ENCODE measurements at regions not wholly inside any gene's neighbourhood (a gene's known extent, or its start where the extent isn't known, plus 50 kb on each side); places are given as distances from the start of the nearest gene placed in this dataset.
"Not testable (repeated sequence)": the region's sequence is repeated elsewhere in the genome, so short reads cannot be mapped to it uniquely, and the experiment has no call there.

DNA sequence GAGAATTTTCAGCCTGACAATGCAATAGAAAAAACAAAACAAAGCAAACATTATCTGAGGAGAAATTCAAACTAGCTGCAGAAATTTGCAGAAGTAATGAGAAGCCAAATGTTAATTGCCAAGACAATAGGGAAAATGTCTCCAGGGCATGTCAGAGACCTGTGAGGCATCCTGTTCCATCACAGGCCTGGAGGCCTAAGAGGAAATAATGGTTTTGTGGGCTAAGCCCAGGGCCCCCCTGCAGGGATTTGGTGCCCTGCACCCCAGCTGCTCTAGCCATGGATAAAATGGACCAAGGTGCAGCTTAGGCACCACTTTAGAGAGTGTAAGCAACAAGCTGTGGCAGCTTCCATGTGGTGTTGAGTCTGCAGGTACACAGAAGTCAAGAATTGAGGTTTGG lies 401.2 kb upstream of the NECTIN3 start:
- no peak for DNase-seq (ENCODE audit: low read depth in 3 of 3)

- DNase-seq (ENCODE audit: low read depth in 3 of 3), result no peak
These were observed 394.1 kb upstream of the NECTIN3 start for GRCh38 chr3:110677506-110677905.

GRCh38 chr3:110679285-110679684 lies 392.3 kb upstream of the NECTIN3 start:
- no peak for DNase-seq (ENCODE audit: low read depth in 3 of 3)

DNA sequence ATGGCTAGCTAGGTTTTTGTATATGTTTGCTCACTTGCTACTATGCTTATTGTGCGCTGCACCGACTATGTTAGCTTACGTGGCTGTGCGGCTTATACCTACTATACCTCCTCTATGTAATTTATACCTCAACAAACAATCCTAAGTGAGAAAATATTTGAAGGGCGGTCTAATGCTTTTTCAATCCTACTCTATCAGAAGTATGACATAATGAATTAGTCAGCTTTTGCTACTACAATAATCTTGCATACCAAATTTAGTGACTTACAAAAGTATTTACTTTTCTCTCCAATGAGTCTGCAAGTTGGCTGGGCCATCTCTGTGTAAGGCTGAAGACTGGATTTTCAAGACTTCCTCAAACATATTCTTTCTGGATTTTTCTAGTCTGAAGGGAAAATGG lies 391.2 kb upstream of the NECTIN3 start:
- DNase-seq (ENCODE audit: low read depth in 3 of 3), result no peak

GRCh38 chr3:110684466-110684865 lies 387.1 kb upstream of the NECTIN3 start:
- DNase-seq (ENCODE audit: low read depth in 3 of 3), result no peak

DNA sequence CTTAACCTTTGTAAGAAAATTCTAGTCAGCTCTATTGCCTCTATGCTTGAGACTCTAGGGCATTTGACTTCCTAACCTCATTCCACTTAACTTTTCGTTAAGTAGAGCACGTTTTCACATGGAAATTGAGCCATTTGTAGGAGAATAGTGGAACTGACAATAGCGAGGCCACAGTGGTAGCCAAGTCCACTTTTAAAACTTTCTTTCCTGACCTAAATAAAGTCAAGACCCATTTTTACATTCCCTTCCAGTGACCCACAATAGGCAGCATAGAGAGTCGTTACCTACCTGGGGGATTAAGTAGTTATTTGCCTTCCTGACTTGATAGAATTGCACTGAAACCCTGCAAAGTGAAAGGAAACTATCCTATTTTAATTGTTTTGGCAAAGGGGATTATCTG lies 386.0 kb upstream of the NECTIN3 start:
- no peak for DNase-seq (ENCODE audit: low read depth in 3 of 3)

DNA sequence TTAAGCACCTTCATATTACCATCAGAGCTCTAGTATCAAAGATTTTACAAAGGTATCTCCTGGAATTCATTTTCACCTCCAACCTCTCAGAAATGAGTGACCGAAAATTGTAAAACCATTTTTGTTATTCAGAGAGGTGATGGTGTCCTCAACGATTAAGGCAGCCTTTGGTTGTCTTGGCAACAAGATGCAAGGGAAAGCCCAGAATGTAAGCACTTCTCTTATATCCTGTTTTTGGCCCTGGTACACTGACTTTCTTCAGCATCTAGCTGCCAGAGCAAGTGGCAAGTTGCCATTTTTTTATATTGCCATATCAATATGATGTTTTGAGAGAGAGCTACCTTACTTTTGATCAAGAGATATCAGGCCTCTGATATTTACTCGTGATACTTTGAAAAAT lies 384.9 kb upstream of the NECTIN3 start:
- DNase-seq (ENCODE audit: low read depth in 3 of 3), result no peak

- no peak for DNase-seq (ENCODE audit: low read depth in 3 of 3)
These were observed 384.5 kb upstream of the NECTIN3 start for GRCh38 chr3:110687138-110687537.

DNA sequence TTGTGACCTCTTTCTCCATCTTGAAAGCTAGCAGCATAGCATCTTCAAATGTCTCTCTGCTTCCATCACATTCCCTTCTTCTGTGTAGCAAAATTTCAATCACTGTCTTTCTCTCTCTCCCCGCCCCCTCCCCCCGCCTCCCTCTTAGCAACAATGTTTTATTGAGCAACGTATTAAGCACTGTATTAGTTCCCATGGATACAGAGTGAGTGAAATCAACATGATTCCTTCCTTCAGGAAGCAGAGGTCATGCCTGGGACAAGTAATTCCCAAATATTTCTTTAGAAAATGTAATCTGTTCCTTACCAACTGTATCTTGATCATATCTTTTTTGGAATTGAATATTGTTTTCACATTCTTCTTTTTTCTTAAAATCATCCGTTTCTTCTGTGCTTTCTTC lies 373.7 kb upstream of the NECTIN3 start:
- no peak for DNase-seq (ENCODE audit: low read depth in 3 of 3)

DNA sequence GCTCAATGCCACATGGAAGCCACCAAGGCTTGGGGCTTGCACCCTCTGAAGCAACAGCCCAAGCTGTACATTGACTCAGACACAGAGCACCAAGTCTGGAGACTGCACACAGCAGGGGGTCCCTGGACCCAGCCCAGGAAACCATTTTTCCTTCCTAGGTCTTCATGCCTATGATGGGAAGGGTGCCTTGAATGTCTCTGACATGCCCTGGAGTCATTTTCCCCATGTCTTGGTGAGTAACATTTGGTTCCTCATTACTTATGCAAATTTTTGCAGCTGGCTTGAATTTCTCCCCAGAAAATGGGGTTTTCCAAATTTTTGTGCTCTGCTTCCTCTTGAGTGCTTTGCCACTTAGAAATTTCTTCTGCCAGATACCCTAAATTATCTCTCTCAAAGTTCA lies 367.3 kb upstream of the NECTIN3 start:
- DNase-seq (ENCODE audit: low read depth in 3 of 3), result not testable (repeated sequence)

GRCh38 chr3:110708156-110708555 lies 363.5 kb upstream of the NECTIN3 start:
- no peak for DNase-seq (ENCODE audit: low read depth in 3 of 3)

DNA sequence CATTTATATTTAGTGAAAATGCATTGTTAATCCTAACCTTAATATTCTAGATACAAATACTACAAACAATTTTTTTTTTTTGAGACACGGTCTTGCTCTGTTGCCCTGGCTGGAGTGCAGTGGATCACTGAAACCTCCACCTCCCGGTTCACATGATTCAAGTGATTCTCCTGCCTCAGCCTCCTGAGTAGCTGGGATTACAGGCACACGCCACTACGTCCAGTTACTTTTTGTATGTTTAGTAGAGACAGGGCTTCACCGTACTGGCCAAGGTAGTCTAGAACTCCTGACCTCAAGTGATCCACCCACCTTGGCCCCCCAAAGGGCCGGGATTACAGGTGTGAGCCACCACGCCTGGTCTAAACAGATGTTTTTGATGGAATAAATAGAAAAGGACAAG lies 361.5 kb upstream of the NECTIN3 start:
- DNase-seq (ENCODE audit: low read depth in 3 of 3), result no peak

GRCh38 chr3:110710603-110711002 lies 361.0 kb upstream of the NECTIN3 start:
- no peak for DNase-seq (ENCODE audit: low read depth in 3 of 3)

DNA sequence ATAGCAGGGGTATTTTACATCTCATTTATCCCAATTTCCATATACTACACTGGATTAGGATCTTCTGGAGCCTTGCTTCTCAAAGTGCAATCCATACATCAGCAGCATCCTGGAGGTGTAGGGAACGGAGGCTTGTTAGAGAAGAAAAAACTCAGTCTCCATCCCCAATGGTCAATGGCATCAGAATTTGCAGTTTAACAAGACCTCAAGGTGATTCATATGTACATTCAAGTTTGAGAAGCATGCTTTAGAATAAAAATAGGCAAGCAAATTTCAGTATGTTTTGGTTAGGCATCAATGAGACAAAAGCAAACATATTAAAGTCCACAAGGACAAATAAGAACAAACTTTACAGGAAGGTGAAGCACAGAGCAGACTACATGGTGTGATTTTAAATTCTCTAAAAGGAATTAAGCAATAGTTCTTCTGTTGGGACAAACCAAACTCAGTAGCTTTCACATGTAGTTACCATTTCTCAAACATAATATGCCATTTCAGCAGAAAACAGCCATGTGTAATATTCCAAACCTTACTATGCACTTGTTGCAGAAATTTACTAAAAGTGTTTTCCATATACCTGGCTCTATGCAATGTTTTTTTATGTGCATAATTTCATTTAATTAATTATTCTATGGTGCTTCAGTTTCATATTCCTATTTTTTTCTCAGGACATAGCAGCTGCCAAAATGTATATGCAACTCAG lies 360.3 kb upstream of the NECTIN3 start:
- DNase-seq (ENCODE audit: low read depth in 3 of 3), result no peak

DNA sequence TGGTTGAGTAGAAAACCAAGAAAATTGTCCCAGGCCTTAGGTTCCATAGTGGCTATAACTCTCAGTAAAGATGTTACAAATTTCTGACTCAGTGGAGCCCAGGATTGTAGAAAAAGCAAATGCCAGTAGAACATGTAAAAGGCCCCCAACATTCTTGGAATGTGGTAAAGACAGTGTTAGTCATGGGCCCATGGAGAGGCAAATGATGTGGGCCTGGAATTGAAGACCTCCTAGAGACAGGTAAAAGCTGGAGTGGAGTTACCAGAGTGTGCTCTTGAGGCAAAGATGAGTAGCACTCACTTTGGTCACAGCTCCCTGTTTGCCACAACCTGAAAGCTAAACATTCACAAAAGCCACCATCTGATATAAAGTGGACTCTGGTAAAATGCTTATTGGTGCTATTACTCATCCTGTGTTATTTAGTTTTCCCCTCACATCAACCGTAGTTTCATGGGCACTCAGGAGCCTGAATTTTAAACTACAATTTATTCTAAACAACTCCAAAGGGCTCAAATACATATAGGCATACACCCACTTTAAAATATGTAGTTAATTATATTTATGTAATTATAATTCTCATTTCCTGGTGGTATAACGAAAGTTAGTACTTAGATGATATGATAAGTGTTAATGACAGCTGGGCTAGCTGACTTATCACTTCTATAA lies 359.6 kb upstream of the NECTIN3 start:
- no peak for DNase-seq (ENCODE audit: low read depth in 3 of 3)

DNA sequence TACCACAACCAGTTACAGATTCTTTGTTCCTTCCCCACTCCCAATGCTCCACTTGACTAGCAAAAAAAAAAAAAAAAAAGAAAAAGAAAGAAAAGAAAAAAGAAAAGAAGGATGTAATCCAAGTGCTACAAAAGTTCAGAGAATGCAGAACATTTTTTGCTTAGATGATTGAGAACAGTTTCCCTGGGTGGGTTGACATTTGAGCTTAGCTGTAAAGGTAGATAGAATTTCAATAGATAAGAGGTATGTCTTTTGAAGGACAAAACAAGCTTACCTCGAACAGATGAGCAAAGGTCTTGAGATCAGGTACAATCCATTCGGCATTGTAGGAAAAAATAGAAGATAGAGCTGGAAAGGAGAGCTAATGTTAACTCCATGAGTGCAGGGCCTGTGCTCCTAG lies 344.6 kb upstream of the NECTIN3 start:
- no peak for DNase-seq (ENCODE audit: low read depth in 3 of 3)

- no peak for DNase-seq (ENCODE audit: low read depth in 3 of 3)
These were observed 340.5 kb upstream of the NECTIN3 start for GRCh38 chr3:110731148-110731547.

GRCh38 chr3:110732420-110732819 lies 339.2 kb upstream of the NECTIN3 start:
- DNase-seq (ENCODE audit: low read depth in 3 of 3), result no peak

DNA sequence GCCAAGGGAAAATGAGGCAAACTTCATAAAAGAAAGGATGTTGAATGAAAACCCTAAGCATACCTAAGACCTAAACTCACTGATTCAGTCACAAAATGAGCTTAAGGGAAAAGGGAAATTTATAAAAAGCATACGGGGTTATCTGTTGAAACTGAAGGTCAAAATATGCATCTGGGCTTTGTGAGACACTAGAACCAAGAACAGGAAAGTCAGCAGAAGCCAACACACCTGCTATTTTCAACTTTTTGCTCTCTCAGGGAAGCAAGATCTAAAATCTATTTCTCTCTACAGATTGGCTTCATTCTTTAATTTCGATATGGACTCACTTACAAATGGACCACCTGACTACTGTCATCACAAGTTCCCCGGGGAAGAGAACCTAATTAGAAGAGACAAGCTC lies 338.6 kb upstream of the NECTIN3 start:
- no peak for DNase-seq (ENCODE audit: low read depth in 3 of 3)

DNA sequence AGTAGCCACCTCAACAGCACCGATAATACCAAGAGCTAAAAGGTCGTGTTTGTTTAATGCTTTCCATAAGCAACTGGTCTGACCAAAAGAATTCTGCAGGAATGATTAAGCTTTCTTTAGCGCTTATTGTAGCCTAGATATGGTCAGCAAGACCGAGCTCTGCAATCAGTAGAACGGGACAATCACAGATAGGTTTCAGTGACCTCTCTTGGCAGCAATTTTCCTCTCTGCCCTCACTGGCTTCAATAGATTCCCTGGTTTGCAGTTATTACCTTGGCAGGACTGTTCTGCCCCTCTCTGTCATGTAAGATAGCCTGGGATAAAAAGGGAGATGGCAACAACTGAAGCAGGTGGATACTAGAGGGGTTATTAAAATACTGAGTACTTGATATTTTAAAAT lies 337.1 kb upstream of the NECTIN3 start:
- no peak for DNase-seq (ENCODE audit: low read depth in 3 of 3)

DNA sequence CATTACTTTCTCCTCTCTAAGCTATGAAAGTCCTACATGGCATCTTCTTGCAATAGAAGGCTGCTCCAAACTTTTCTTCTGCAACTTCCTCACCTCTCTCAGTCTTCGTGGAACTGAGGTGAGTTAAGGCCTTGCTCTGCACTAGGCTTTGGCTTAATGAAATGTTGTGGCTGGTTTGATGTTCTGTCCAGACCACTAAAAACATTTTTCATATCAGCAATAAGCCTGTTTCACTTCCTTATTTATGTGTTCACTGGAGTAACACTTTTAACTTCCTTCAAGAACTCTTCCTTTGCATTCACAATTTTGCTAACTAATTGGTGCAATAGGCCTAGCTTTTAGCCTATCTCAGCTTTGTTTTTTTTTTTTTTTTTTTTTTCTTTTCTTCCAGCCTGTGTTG lies 335.3 kb upstream of the NECTIN3 start:
- no peak for DNase-seq (ENCODE audit: low read depth in 3 of 3)

- DNase-seq (ENCODE audit: low read depth in 3 of 3), result no peak
These were observed 333.1 kb upstream of the NECTIN3 start for GRCh38 chr3:110738531-110738930.

- DNase-seq (ENCODE audit: low read depth in 3 of 3), result no peak
These were observed 329.7 kb upstream of the NECTIN3 start for GRCh38 chr3:110741891-110742290.

- DNase-seq (ENCODE audit: low read depth in 3 of 3), result no peak
These were observed 328.4 kb upstream of the NECTIN3 start for GRCh38 chr3:110743202-110743601.
